IMR-90 (cell line): ENCODE measurements at regions not wholly inside any gene's neighbourhood (a gene's known extent, or its start where the extent isn't known, plus 50 kb on each side); places are given as distances from the start of the nearest gene placed in this dataset.

Experiments used
- ATAC-seq: fragments of 200-7000 bp; cut with Tn5 transposase; 2 replicates; pipeline ENCODE4 v1.9.1; 2020; ENCODE audit warnings: low read depth, mild to moderate bottlenecking, moderate library complexity
- BruUV-seq: library from RNA; stranded (reverse); fragments of 400-500 nt; replicated peaks from 2 replicates; lab custom pipeline; 2021; lab: Mats Ljungman, UMichigan
- CTCF ChIA-PET: fragments of 300-600 bp; formaldehyde crosslinking; extraction: SDS; loops from one replicate; lab custom pipeline; 2021; ENCODE audit warnings: antibody characterized with exemption; lab: Yijun Ruan, JAX
- POLR2A ChIA-PET: fragments of 300-600 bp; sonication (Branson Sonifier 250); formaldehyde crosslinking; loops from one replicate; lab custom pipeline; 2022; ENCODE audit warnings: antibody characterized with exemption; ENCODE audit not compliant: unreplicated experiment; lab: Charles Lee
- DNase-seq: peaks from one replicate; pipeline ENCODE4 v3.0.0; 2013
- H2AFZ ChIP-seq: replicated peaks from 2 replicates; pipeline ENCODE3; 2013; ENCODE audit warnings: low read length, mild to moderate bottlenecking; ENCODE audit not compliant: poor library complexity
- H2AK5ac ChIP-seq: 2 replicates; pipeline ENCODE4 v1.6.1; 2013; ENCODE audit warnings: low read depth, low read length, inconsistent platforms
- H2AK9ac ChIP-seq: replicated peaks from 2 replicates; pipeline ENCODE3; 2013; ENCODE audit warnings: mild to moderate bottlenecking, low read depth, low read length, moderate library complexity; ENCODE audit not compliant: poor library complexity
- H2BK120ac ChIP-seq: 2 replicates; pipeline ENCODE4 v1.6.1; 2013; ENCODE audit warnings: low read depth, low read length, inconsistent platforms
- H2BK15ac ChIP-seq: 3 replicates; pipeline ENCODE4 v1.6.1; 2013; ENCODE audit warnings: low read depth, low read length, inconsistent platforms
- H2BK20ac ChIP-seq: 2 replicates; pipeline ENCODE4 v1.6.1; 2013; ENCODE audit warnings: low read depth, mild to moderate bottlenecking, inconsistent platforms, low read length, moderate library complexity
- H2BK5ac ChIP-seq: 2 replicates; pipeline ENCODE4 v1.6.1; 2013; ENCODE audit warnings: mild to moderate bottlenecking, low read depth, low read length, inconsistent platforms; ENCODE audit not compliant: poor library complexity, severe bottlenecking
- H3K14ac ChIP-seq: replicated peaks from 2 replicates; pipeline ENCODE4 v1.6.1; 2013; ENCODE audit warnings: low read depth, low read length, inconsistent platforms
- H3K18ac ChIP-seq: 2 replicates; pipeline ENCODE4 v1.6.1; 2013; ENCODE audit warnings: low read depth, low read length, control low read depth
- H3K23ac ChIP-seq: 2 replicates; pipeline ENCODE4 v1.6.1; 2013; ENCODE audit warnings: low read depth, low read length, inconsistent platforms
- H3K27ac ChIP-seq: 2 replicates; pipeline ENCODE4 v1.5.1; 2013; ENCODE audit warnings: mild to moderate bottlenecking, control low read depth, low read length; ENCODE audit not compliant: insufficient read depth
- H3K27me3 ChIP-seq: 2 replicates; pipeline ENCODE4 v1.6.1; 2013; ENCODE audit warnings: low read length; ENCODE audit not compliant: control insufficient read depth, insufficient read depth
- H3K36me3 ChIP-seq: 2 replicates; pipeline ENCODE4 v1.6.1; 2013; ENCODE audit warnings: low read length, mixed read lengths; ENCODE audit not compliant: control insufficient read depth, insufficient read depth
- H3K4ac ChIP-seq: 2 replicates; pipeline ENCODE4 v1.6.1; 2013; ENCODE audit warnings: low read depth, low read length, inconsistent platforms
- H3K4me1 ChIP-seq: 2 replicates; pipeline ENCODE4 v1.6.1; 2013; ENCODE audit warnings: low read length, mixed read lengths; ENCODE audit not compliant: control insufficient read depth, insufficient read depth
- H3K4me2 ChIP-seq: 2 replicates; pipeline ENCODE4 v1.6.1; 2013; ENCODE audit warnings: low read depth, mild to moderate bottlenecking, control low read depth, low read length, moderate library complexity
- H3K4me3 ChIP-seq: 2 replicates; pipeline ENCODE4 v1.5.1; 2013; ENCODE audit warnings: low read depth, mild to moderate bottlenecking, control low read depth, low read length, moderate library complexity; ENCODE audit not compliant: insufficient read depth
- H3K56ac ChIP-seq: 2 replicates; pipeline ENCODE4 v1.6.1; 2013; ENCODE audit warnings: low read length, inconsistent platforms; ENCODE audit not compliant: insufficient read depth; ENCODE audit errors: extremely low read depth
- H3K79me1 ChIP-seq, 2 experiments: 2 replicates each; pipeline ENCODE4 v1.6.1; 2013; ENCODE audit warnings: low read length in 2 of 2, inconsistent platforms in 1 of 2, low read depth in 1 of 2
- H3K9ac ChIP-seq: 2 replicates; pipeline ENCODE4 v1.6.1; 2013; ENCODE audit warnings: low read depth, low read length, control low read depth
- H3K9me1 ChIP-seq: 2 replicates; pipeline ENCODE4 v1.6.1; 2013; ENCODE audit warnings: low read length, inconsistent platforms; ENCODE audit not compliant: insufficient read depth
- H3K9me3 ChIP-seq: 2 replicates; pipeline ENCODE4 v1.6.1; 2013; ENCODE audit warnings: low read length; ENCODE audit not compliant: control insufficient read depth, insufficient read depth
- H4K20me1 ChIP-seq: 2 replicates; pipeline ENCODE4 v1.6.1; 2013; ENCODE audit warnings: low read length, inconsistent platforms; ENCODE audit not compliant: insufficient read depth
- H4K5ac ChIP-seq: 2 replicates; pipeline ENCODE4 v1.6.1; 2013; ENCODE audit warnings: mild to moderate bottlenecking, low read depth, low read length, control low read depth
- H4K8ac ChIP-seq, 2 experiments: 2 replicates each; pipeline ENCODE4 v1.6.1; 2013; ENCODE audit warnings: low read depth in 2 of 2, low read length in 2 of 2, control low read depth in 1 of 2, inconsistent platforms in 1 of 2
- H4K91ac ChIP-seq: 2 replicates; pipeline ENCODE4 v1.6.1; 2013; ENCODE audit warnings: low read depth, low read length, inconsistent platforms; ENCODE audit not compliant: insufficient read depth
- SMC3 ChIP-seq: fragments of 150-350 bp; IDR thresholded peaks from 2 replicates; pipeline ENCODE4 v1.6.1; 2016; ENCODE audit warnings: low read depth, mild to moderate bottlenecking, antibody characterized with exemption, low read length, moderate library complexity
- WGBS, 2 experiments: methylation state at CpG; one replicate each; pipeline versions ENCODE4 v1.1.5 to v1.1.7; 2013; ENCODE audit warnings: missing lambda C conversion rate in 2 of 2; ENCODE audit not compliant: insufficient read length in 1 of 2; ENCODE audit errors: extremely low coverage in 2 of 2; 5-methylcytosine and 5-hydroxymethylcytosine counted together
- dilution Hi-C: fragments of 300-500 bp; cut with HindIII; formaldehyde crosslinking; loops from one replicate; pipeline ENCODE4 v1.14.3; 2018; ENCODE audit warnings: low sequenced_read_pairs; ENCODE audit not compliant: unreplicated experiment
- in situ Hi-C: fragments of 300-500 bp; cut with MboI; formaldehyde crosslinking; loops from 3 replicates; pipeline ENCODE4 v1.14.3; 2019; ENCODE audit warnings: low sequenced_read_pairs, inconsistent platforms, mixed read lengths
- intact Hi-C: fragments of 100-400 bp; cut with micrococcal nuclease; formaldehyde crosslinking; loops from 2 replicates; pipeline ENCODE4 v1.10.0; 2022

GRCh38 chr5:2272039-2272438 lies 389.3 kb upstream of the IRX4 start:
- no peak overlapping the region for H2AK9ac ChIP-seq
- ChIA-PET POLR2A (no interaction called here), CTCF (no interaction called here)
- H3K79me1 ChIP-seq, result no peaks in the 10 kb centered on the region
- no TSS peak for BruUV-seq
- DNase-seq (no peak), ATAC-seq (no peak)
- H3K18ac ChIP-seq, result no peak overlapping the region
- H3K9me3 ChIP-seq, result peaks cover 14% of the 10 kb centered on the region
- no peak overlapping the region for H2BK20ac ChIP-seq
- in situ Hi-C loops (no loop called here), dilution Hi-C loops (no loop called here), intact Hi-C loops (no loop called here)
- H3K9ac ChIP-seq, result no peak overlapping the region
- no peak overlapping the region for H4K5ac ChIP-seq
- no peaks in the 10 kb centered on the region for H3K9me1 ChIP-seq
- H2BK15ac ChIP-seq, result no peak overlapping the region
- H2BK120ac ChIP-seq, result no peak overlapping the region
- H2BK5ac ChIP-seq, result no peak overlapping the region
- no peaks in the 10 kb centered on the region for H4K20me1 ChIP-seq
- no peak overlapping the region for H2AK5ac ChIP-seq
- H3K27me3 ChIP-seq, result no peaks in the 10 kb centered on the region
- TF ChIP-seq SMC3, result no peak
- WGBS, 2 experiments, result no CpG with 5 or more reads among the region's 10 CpGs
- H3K4me1 ChIP-seq, result no peaks in the 10 kb centered on the region
- no peak overlapping the region for H4K8ac ChIP-seq
- H3K4me2 ChIP-seq, result no peak overlapping the region
- H2AFZ ChIP-seq, result no peak overlapping the region
- no peak overlapping the region for H3K56ac ChIP-seq
- no peak overlapping the region for H3K27ac ChIP-seq
- no peak overlapping the region for H3K4me3 ChIP-seq
- no peak overlapping the region for H3K14ac ChIP-seq
- no peak overlapping the region for H4K91ac ChIP-seq
- no peak overlapping the region for H3K4ac ChIP-seq
- H3K36me3 ChIP-seq, result no peaks in the 10 kb centered on the region
- H3K23ac ChIP-seq, result no peak overlapping the region
